Epithelial cell of esophagus (primary cell): ENCODE measurements at regions not wholly inside any gene's neighbourhood (a gene's known extent, or its start where the extent isn't known, plus 50 kb on each side); places are given as distances from the start of the nearest gene placed in this dataset.

ENCODE experiments used
- DNase-seq: peaks from one replicate; pipeline ENCODE4 v3.0.0; 2010; ENCODE audit warnings: low read depth
- H3K4me3 ChIP-seq: 2 replicates; pipeline ENCODE4 v1.5.1; 2011; ENCODE audit warnings: mild to moderate bottlenecking, low read length, control low read depth
- TF ChIP-seq, protein P1 (sequence below): IDR thresholded peaks from 2 replicates; pipeline ENCODE4 v1.5.1; 2011; ENCODE audit warnings: low read depth, mild to moderate bottlenecking, low read length, control low read depth, inconsistent platforms; ENCODE audit not compliant: insufficient read depth; ENCODE audit errors: missing control alignments

GRCh38 chr22:23385678-23386631 is 194.1 kb downstream of the IGLL1 start:
- DNase-seq = peak; percentile 82
- TF ChIP-seq, protein P1, sequence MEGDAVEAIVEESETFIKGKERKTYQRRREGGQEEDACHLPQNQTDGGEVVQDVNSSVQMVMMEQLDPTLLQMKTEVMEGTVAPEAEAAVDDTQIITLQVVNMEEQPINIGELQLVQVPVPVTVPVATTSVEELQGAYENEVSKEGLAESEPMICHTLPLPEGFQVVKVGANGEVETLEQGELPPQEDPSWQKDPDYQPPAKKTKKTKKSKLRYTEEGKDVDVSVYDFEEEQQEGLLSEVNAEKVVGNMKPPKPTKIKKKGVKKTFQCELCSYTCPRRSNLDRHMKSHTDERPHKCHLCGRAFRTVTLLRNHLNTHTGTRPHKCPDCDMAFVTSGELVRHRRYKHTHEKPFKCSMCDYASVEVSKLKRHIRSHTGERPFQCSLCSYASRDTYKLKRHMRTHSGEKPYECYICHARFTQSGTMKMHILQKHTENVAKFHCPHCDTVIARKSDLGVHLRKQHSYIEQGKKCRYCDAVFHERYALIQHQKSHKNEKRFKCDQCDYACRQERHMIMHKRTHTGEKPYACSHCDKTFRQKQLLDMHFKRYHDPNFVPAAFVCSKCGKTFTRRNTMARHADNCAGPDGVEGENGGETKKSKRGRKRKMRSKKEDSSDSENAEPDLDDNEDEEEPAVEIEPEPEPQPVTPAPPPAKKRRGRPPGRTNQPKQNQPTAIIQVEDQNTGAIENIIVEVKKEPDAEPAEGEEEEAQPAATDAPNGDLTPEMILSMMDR = peak; percentile 94
- no peak overlapping the region for H3K4me3 ChIP-seq

GRCh38 chr22:23384923-23385677 is 195.0 kb downstream of the IGLL1 start:
- DNase-seq = no peak
- H3K4me3 ChIP-seq = no peak overlapping the region
- TF ChIP-seq, protein P1 = no peak

DNA sequence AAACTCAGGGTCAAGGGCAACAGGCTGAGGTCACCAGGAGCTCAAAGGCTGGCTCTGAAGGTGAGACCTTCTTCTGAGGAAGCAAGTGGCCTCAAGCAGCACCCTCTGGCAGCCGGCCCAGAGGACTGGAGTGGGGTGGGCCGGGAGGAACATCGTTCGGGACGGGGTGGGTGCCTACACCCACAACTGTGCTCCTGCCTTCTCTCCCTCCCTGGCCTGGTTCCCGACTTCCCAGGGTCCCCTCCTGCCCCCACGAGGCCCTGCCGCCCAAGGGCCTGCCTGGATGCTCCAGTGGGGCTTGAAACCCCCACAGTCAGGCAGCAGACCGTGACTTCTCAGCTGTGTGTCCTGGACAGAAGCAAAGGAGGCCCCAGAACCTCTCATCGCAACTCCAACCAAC is 195.7 kb downstream of the IGLL1 start:
- no peak for DNase-seq
- TF ChIP-seq, protein P1 = no peak
- no peak overlapping the region for H3K4me3 ChIP-seq

DNA sequence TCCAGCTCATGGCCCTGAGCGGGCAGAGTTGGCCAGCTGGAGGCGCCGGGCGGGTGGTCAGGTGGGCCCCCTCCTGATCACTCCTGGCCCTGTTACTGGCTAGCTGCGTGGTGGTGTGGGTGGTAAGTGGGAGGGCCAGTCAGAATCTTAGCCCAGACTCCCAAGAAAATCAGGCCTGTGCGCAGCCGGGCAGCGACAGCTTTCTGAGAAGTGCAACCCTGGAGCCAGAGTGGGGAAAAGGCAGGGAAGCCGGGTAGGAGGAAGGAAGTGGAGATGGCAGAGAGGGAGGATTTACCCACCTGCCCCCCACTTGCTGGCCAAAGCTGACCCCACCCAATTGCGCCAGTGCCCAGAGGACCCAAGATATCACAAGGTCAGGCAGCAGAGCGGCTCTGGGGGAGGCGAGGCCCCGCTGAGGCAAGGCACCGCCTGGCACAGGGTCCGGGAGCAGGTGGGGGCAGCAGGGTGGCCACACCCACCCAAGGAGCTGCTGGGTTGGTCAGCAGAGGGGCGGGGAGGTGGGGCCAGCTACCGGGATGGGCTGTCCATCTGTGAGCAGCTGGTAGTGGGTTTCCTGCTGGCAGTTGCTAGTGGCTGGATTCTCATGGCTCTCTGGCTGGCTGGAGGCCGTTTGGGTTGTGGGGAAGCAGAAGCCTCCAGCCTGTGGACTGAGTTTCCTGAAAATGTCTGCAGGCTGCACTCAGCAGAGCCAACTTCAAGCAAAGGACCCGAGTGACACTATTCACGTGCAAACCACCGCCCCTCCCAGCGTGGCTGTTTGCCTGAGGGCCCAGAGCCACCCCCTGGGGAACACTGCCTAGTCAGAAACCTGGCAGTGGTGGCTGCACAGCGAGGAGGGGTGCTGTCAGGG is 196.4 kb downstream of the IGLL1 start:
- DNase-seq = no peak
- no peak overlapping the region for H3K4me3 ChIP-seq
- TF ChIP-seq, protein P1 = no peak

- no peak overlapping the region for H3K4me3 ChIP-seq
- no peak for DNase-seq
- TF ChIP-seq, protein P1 = no peak
These were observed 197.5 kb downstream of the IGLL1 start for GRCh38 chr22:23382428-23383218.
